ENCODE measurements at regions not wholly inside any gene's neighbourhood (a gene's known extent, or its start where the extent isn't known, plus 50 kb on each side); places are given as distances from the start of the nearest gene placed in this dataset.

- H3K79me2 ChIP-seq (ENCODE audit: insufficient read depth, low read length), result no peaks in the 10 kb centered on the region
These were observed 208.5 kb upstream of the DAB1 start for GRCh38 chr1:57632401-57632800.

GRCh38 chr1:57627612-57628011, 203.8 kb upstream of the DAB1 start:
- no peaks in the 10 kb centered on the region for H3F3A ChIP-seq (ENCODE audit: insufficient read depth)
- H3K27me3 ChIP-seq (ENCODE audit: low read length), result no peaks in the 10 kb centered on the region
- no peaks in the 10 kb centered on the region for H3K79me2 ChIP-seq (ENCODE audit: insufficient read depth, low read length)
- H3K9me2 ChIP-seq (replicated peaks; ENCODE audit: insufficient read depth, low read length), result no peaks in the 10 kb centered on the region
- no peak overlapping the region for H3K9ac ChIP-seq (ENCODE audit: low read length)
- H2AFZ ChIP-seq (ENCODE audit: low read depth, low read length, severe bottlenecking), result no peak overlapping the region
- H3K36me3 ChIP-seq (ENCODE audit: low read length), result no peaks in the 10 kb centered on the region
- no peak overlapping the region for H3K27ac ChIP-seq (ENCODE audit: low read depth, low read length)
- TF ChIP-seq EZH2phosphoT487 (conservative IDR thresholded peaks at IDR 0.05; ENCODE audit: low read length) (no peak), CTCF (IDR thresholded peaks at IDR 0.05; ENCODE audit: insufficient read depth, low read length, poor library complexity, severe bottlenecking) (no peak)
- H3K9me3 ChIP-seq (ENCODE audit: insufficient read depth, low read length), result no peaks in the 10 kb centered on the region
- no peak overlapping the region for H3K4me3 ChIP-seq (ENCODE audit: insufficient read depth, low read length, poor library complexity, severe bottlenecking)
- no peaks in the 10 kb centered on the region for H4K20me1 ChIP-seq (ENCODE audit: low read depth, low read length)
- H3K4me2 ChIP-seq (ENCODE audit: low read depth, low read length, poor library complexity, severe bottlenecking), result no peak overlapping the region

More at GRCh38 chr1:57632401-57632800, 208.5 kb upstream of the DAB1 start:
- no peaks in the 10 kb centered on the region for H3F3A ChIP-seq (ENCODE audit: insufficient read depth)
- no peaks in the 10 kb centered on the region for H4K20me1 ChIP-seq (ENCODE audit: low read depth, low read length)
- no peak overlapping the region for H3K4me2 ChIP-seq (ENCODE audit: low read depth, low read length, poor library complexity, severe bottlenecking)
- H3K9me3 ChIP-seq (ENCODE audit: insufficient read depth, low read length), result no peaks in the 10 kb centered on the region
- no peak overlapping the region for H3K27ac ChIP-seq (ENCODE audit: low read depth, low read length)
- no peak overlapping the region for H3K4me3 ChIP-seq (ENCODE audit: insufficient read depth, low read length, poor library complexity, severe bottlenecking)
- TF ChIP-seq CTCF (IDR thresholded peaks at IDR 0.05; ENCODE audit: insufficient read depth, low read length, poor library complexity, severe bottlenecking), result no peak
- H2AFZ ChIP-seq (ENCODE audit: low read depth, low read length, severe bottlenecking), result no peak overlapping the region
- no peaks in the 10 kb centered on the region for H3K9me2 ChIP-seq (replicated peaks; ENCODE audit: insufficient read depth, low read length)
- no peaks in the 10 kb centered on the region for H3K36me3 ChIP-seq (ENCODE audit: low read length)
- H3K27me3 ChIP-seq (ENCODE audit: low read length), result no peaks in the 10 kb centered on the region
- no peak overlapping the region for H3K9ac ChIP-seq (ENCODE audit: low read length)

- Histone ChIP-seq H3K27me3 (ENCODE audit: low read length) (no peaks in the 10 kb centered on the region), H3F3A (ENCODE audit: insufficient read depth) (no peaks in the 10 kb centered on the region), H3K27ac (ENCODE audit: low read depth, low read length) (no peak overlapping the region), H2AFZ (ENCODE audit: low read depth, low read length, severe bottlenecking) (no peak overlapping the region), H3K9me2 (replicated peaks; ENCODE audit: insufficient read depth, low read length) (no peaks in the 10 kb centered on the region), H3K4me2 (ENCODE audit: low read depth, low read length, poor library complexity, severe bottlenecking) (no peak overlapping the region), H3K4me3 (ENCODE audit: insufficient read depth, low read length, poor library complexity, severe bottlenecking) (no peak overlapping the region), H3K36me3 (ENCODE audit: low read length) (no peaks in the 10 kb centered on the region), H3K79me2 (ENCODE audit: insufficient read depth, low read length) (no peaks in the 10 kb centered on the region), H3K9ac (ENCODE audit: low read length) (no peak overlapping the region), H3K9me3 (ENCODE audit: insufficient read depth, low read length) (no peaks in the 10 kb centered on the region), H4K20me1 (ENCODE audit: low read depth, low read length) (no peaks in the 10 kb centered on the region)
- TF ChIP-seq EZH2phosphoT487 (conservative IDR thresholded peaks at IDR 0.05; ENCODE audit: low read length) (no peak), CTCF (IDR thresholded peaks at IDR 0.05; ENCODE audit: insufficient read depth, low read length, poor library complexity, severe bottlenecking) (no peak)
These were observed 200.1 kb upstream of the DAB1 start for GRCh38 chr1:57623791-57624538.
